HTR-8/SVneo (cell line): ENCODE measurements at regions not wholly inside any gene's neighbourhood (a gene's known extent, or its start where the extent isn't known, plus 50 kb on each side); places are given as distances from the start of the nearest gene placed in this dataset.

Source experiments
- DNase-seq: peaks from one replicate; pipeline ENCODE4 v3.0.0; 2011; ENCODE audit warnings: low spot score, mixed read lengths; ENCODE audit not compliant: insufficient read length
- FAIRE-seq: peaks from 2 replicates; lab custom pipeline; 2011; peaks lifted over from hg19 to GRCh38; lab: Jason Lieb, UNC

- DNase-seq (no peak), FAIRE-seq (no peak)
These were observed 539.6 kb downstream of the CCDC171 start for GRCh38 chr9:16092142-16093091.

GRCh38 chr9:16098306-16098705 is 545.5 kb downstream of the CCDC171 start:
- no peak for DNase-seq
- FAIRE-seq = no peak

GRCh38 chr9:16099732-16100536 is 547.1 kb downstream of the CCDC171 start:
- FAIRE-seq = no peak
- no peak for DNase-seq

- FAIRE-seq = no peak
- DNase-seq = no peak
These were observed 547.8 kb downstream of the CCDC171 start for GRCh38 chr9:16100537-16101091.

GRCh38 chr9:16102154-16102553 is 549.3 kb downstream of the CCDC171 start:
- DNase-seq (no peak), FAIRE-seq (no peak)

- DNase-seq = no peak
- no peak for FAIRE-seq
These were observed 551.0 kb downstream of the CCDC171 start for GRCh38 chr9:16103620-16104397.

- DNase-seq = no peak
- FAIRE-seq = no peak
These were observed 552.6 kb downstream of the CCDC171 start for GRCh38 chr9:16105168-16106020.

GRCh38 chr9:16106021-16106571 is 553.3 kb downstream of the CCDC171 start:
- no peak for DNase-seq
- no peak for FAIRE-seq

- DNase-seq (no peak), FAIRE-seq (no peak)
These were observed 559.3 kb downstream of the CCDC171 start for GRCh38 chr9:16112116-16112515.

GRCh38 chr9:16115994-16116393 is 563.2 kb downstream of the CCDC171 start:
- FAIRE-seq = no peak

GRCh38 chr9:16118043-16118442 is 565.2 kb downstream of the CCDC171 start:
- DNase-seq (no peak), FAIRE-seq (no peak)

More at GRCh38 chr9:16115994-16116393, 563.2 kb downstream of the CCDC171 start:
- DNase-seq = no peak

GRCh38 chr9:16119261-16120230 is 566.7 kb downstream of the CCDC171 start:
- DNase-seq = peak; percentile 45
- no peak for FAIRE-seq

- DNase-seq (no peak), FAIRE-seq (no peak)
These were observed 567.4 kb downstream of the CCDC171 start for GRCh38 chr9:16120231-16120641.

GRCh38 chr9:16120727-16121126 is 567.9 kb downstream of the CCDC171 start:
- no peak for FAIRE-seq
- no peak for DNase-seq

- no peak for DNase-seq
- no peak for FAIRE-seq
These were observed 568.3 kb downstream of the CCDC171 start for GRCh38 chr9:16121168-16121567.

GRCh38 chr9:16121601-16122286 is 568.9 kb downstream of the CCDC171 start:
- DNase-seq (no peak), FAIRE-seq (no peak)

- DNase-seq (no peak), FAIRE-seq (no peak)
These were observed 572.8 kb downstream of the CCDC171 start for GRCh38 chr9:16125629-16126028.
